C4-2B (cell line): ENCODE measurements at regions not wholly inside any gene's neighbourhood (a gene's known extent, or its start where the extent isn't known, plus 50 kb on each side); places are given as distances from the start of the nearest gene placed in this dataset.

Experiments used
- CTCF ChIP-seq: fragments of 450-650 bp; conservative IDR thresholded peaks from 2 replicates; pipeline ENCODE4 v1.5.1; 2017; ENCODE audit warnings: mild to moderate bottlenecking
- ZFX ChIP-seq: fragments of 450-650 bp; IDR thresholded peaks from 2 replicates; pipeline ENCODE4 v1.6.1; 2017

DNA sequence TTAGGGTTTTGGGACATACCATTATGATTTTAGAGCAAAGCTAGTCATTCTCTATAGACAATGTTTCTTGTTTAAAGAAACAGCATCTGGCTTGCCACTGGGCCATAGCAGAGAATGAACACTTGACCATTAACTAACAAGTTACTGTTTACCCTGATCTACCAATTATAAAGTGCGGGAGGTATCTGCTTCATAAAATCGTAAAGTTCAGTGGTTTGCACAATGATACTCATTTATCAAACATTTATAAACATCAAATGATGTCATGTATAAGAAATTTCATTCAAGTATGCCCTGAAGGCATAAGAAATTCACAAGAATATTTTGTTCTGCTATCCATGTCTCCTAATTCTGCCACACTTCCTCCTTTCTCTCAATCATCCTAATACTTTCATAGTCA, 139.2 kb downstream of the PCDH20 start:
- TF ChIP-seq CTCF: no peak
- TF ChIP-seq ZFX: no peak
